OCI-LY7 (cell line): ENCODE measurements at regions not wholly inside any gene's neighbourhood (a gene's known extent, or its start where the extent isn't known, plus 50 kb on each side); places are given as distances from the start of the nearest gene placed in this dataset.

Source experiments
- BruUV-seq: library from RNA; stranded (reverse); fragments of 400-500 nt; replicated peaks from 2 replicates; lab custom pipeline; 2021; lab: Mats Ljungman, UMichigan
- CTCF ChIA-PET: fragments of 300-600 bp; sonication (Branson Sonifier 250); formaldehyde crosslinking; loops from one replicate; lab custom pipeline; 2022; ENCODE audit warnings: antibody characterized with exemption; ENCODE audit not compliant: unreplicated experiment; lab: Charles Lee
- POLR2A ChIA-PET: fragments of 300-600 bp; sonication (Branson Sonifier 250); formaldehyde crosslinking; loops from one replicate; lab custom pipeline; 2022; ENCODE audit warnings: antibody characterized with exemption; lab: Charles Lee
- DNase-seq: peaks from one replicate; pipeline ENCODE4 v3.0.0-alpha.2; 2015; ENCODE audit warnings: low spot score
- H2AFZ ChIP-seq: fragments of 200-600 bp; sonication (generic), shearing (Covaris generic); 2 replicates; pipeline ENCODE4 v1.6.1; 2014; ENCODE audit warnings: mild to moderate bottlenecking, antibody characterized with exemption, low read length, moderate library complexity
- H3K27ac ChIP-seq: fragments of 200-600 bp; sonication (generic); 2 replicates; pipeline ENCODE4 v1.5.1; 2014; ENCODE audit warnings: mixed run types, low read depth, mild to moderate bottlenecking, moderate library complexity, low read length, inconsistent platforms; ENCODE audit not compliant: poor library complexity, severe bottlenecking
- H3K36me3 ChIP-seq: fragments of 200-600 bp; sonication (generic); 2 replicates; pipeline ENCODE4 v1.6.1; 2014; ENCODE audit warnings: mild to moderate bottlenecking, antibody characterized with exemption, low read length, moderate library complexity, mixed read lengths; ENCODE audit not compliant: insufficient read depth
- H3K4me1 ChIP-seq: fragments of 200-600 bp; sonication (generic); 2 replicates; pipeline ENCODE4 v1.5.1; 2014; ENCODE audit warnings: mild to moderate bottlenecking, low read length; ENCODE audit not compliant: insufficient read depth, poor library complexity, severe bottlenecking
- H3K4me2 ChIP-seq: fragments of 200-600 bp; sonication (generic); 2 replicates; pipeline ENCODE4 v1.6.1; 2014; ENCODE audit warnings: mild to moderate bottlenecking, low read length
- H3K4me3 ChIP-seq: fragments of 200-600 bp; sonication (generic); 2 replicates; pipeline ENCODE4 v1.5.1; 2014; ENCODE audit warnings: mild to moderate bottlenecking, low read depth, low read length; ENCODE audit not compliant: poor library complexity, severe bottlenecking
- H3K79me2 ChIP-seq: fragments of 200-600 bp; sonication (generic); 2 replicates; pipeline ENCODE4 v1.6.1; 2016; ENCODE audit warnings: low read depth, mild to moderate bottlenecking, low read length, moderate library complexity, mixed read lengths; ENCODE audit not compliant: insufficient read depth
- H3K9me2 ChIP-seq: fragments of 200-600 bp; sonication (generic); 2 replicates; pipeline ENCODE4 v1.6.1; 2016; ENCODE audit warnings: mild to moderate bottlenecking, low read length, mixed read lengths; ENCODE audit not compliant: insufficient read depth
- H3K9me3 ChIP-seq: fragments of 200-600 bp; sonication (generic); 2 replicates; pipeline ENCODE4 v1.6.1; 2014; ENCODE audit warnings: mild to moderate bottlenecking, mixed run types, low read length, mixed read lengths
- H4K20me1 ChIP-seq: fragments of 200-600 bp; sonication (generic); 2 replicates; pipeline ENCODE4 v1.6.1; 2014; ENCODE audit warnings: mild to moderate bottlenecking, antibody characterized with exemption, low read length, moderate library complexity, mixed read lengths; ENCODE audit not compliant: insufficient read depth
- CTCF ChIP-seq: fragments of 200-600 bp; sonication (generic); conservative IDR thresholded peaks from 2 replicates; pipeline ENCODE4 v1.5.1; 2014; ENCODE audit warnings: mild to moderate bottlenecking, antibody characterized with exemption, low read length, moderate library complexity, mixed read lengths
- EZH2phosphoT487 ChIP-seq: fragments of 200-600 bp; sonication (generic); IDR thresholded peaks from 2 replicates; pipeline ENCODE4 v1.6.1; 2018; ENCODE audit warnings: low read depth, borderline replicate concordance, mild to moderate bottlenecking, mixed run types, antibody characterized with exemption, low read length, moderate library complexity, mixed read lengths
- intact Hi-C: fragments of 100-400 bp; cut with micrococcal nuclease; formaldehyde crosslinking; loops from one replicate; pipeline ENCODE4 v1.10.0; 2022; ENCODE audit not compliant: unreplicated experiment

GRCh38 chr2:122750808-122751207, 995.4 kb downstream of the TSN start:
- CTCF ChIA-PET = no interaction called here
- BruUV-seq = no TSS peak

GRCh38 chr2:122753336-122753735, 997.9 kb downstream of the TSN start:
- H3K9me3 ChIP-seq = no peaks in the 10 kb centered on the region
- no peak overlapping the region for H2AFZ ChIP-seq
- H3K79me2 ChIP-seq = no peaks in the 10 kb centered on the region
- no peak overlapping the region for H3K4me3 ChIP-seq
- H3K36me3 ChIP-seq = no peaks in the 10 kb centered on the region
- no peak overlapping the region for H3K4me2 ChIP-seq
- BruUV-seq = no TSS peak
- TF ChIP-seq CTCF = no peak
- TF ChIP-seq EZH2phosphoT487 = no peak
- H3K27ac ChIP-seq = no peak overlapping the region
- no peaks in the 10 kb centered on the region for H4K20me1 ChIP-seq
- intact Hi-C loops = no loop called here
- no peaks in the 10 kb centered on the region for H3K4me1 ChIP-seq
- CTCF ChIA-PET = no interaction called here
- POLR2A ChIA-PET = no interaction called here
- DNase-seq = no peak
- no peaks in the 10 kb centered on the region for H3K9me2 ChIP-seq

More at GRCh38 chr2:122750808-122751207, 995.4 kb downstream of the TSN start:
- POLR2A ChIA-PET = no interaction called here
- no peak overlapping the region for H2AFZ ChIP-seq
- H3K36me3 ChIP-seq = no peaks in the 10 kb centered on the region
- no peaks in the 10 kb centered on the region for H4K20me1 ChIP-seq
- no peak overlapping the region for H3K4me3 ChIP-seq
- no peak overlapping the region for H3K4me2 ChIP-seq
- intact Hi-C loops = no loop called here
- DNase-seq = no peak
- no peak overlapping the region for H3K27ac ChIP-seq
- H3K9me3 ChIP-seq = no peaks in the 10 kb centered on the region
- H3K79me2 ChIP-seq = no peaks in the 10 kb centered on the region
- no peaks in the 10 kb centered on the region for H3K4me1 ChIP-seq
- H3K9me2 ChIP-seq = no peaks in the 10 kb centered on the region
- TF ChIP-seq CTCF (no peak), EZH2phosphoT487 (no peak)

GRCh38 chr2:122754561-122754960, 999.1 kb downstream of the TSN start:
- Histone ChIP-seq H3K79me2 (no peaks in the 10 kb centered on the region), H4K20me1 (no peaks in the 10 kb centered on the region), H3K36me3 (no peaks in the 10 kb centered on the region), H3K4me1 (no peaks in the 10 kb centered on the region), H3K9me3 (no peaks in the 10 kb centered on the region), H3K9me2 (no peaks in the 10 kb centered on the region), H2AFZ (no peak overlapping the region), H3K27ac (no peak overlapping the region), H3K4me3 (no peak overlapping the region), H3K4me2 (no peak overlapping the region)
- no TSS peak for BruUV-seq
- ChIA-PET CTCF (no interaction called here), POLR2A (no interaction called here)
- no peak for DNase-seq
- TF ChIP-seq CTCF (no peak), EZH2phosphoT487 (no peak)
- intact Hi-C loops = no loop called here
